NCI-H2107 (cell line): ENCODE measurements at regions not wholly inside any gene's neighbourhood (a gene's known extent, or its start where the extent isn't known, plus 50 kb on each side); places are given as distances from the start of the nearest gene placed in this dataset.

ENCODE experiments used
- DNase-seq: peaks from one replicate; lab custom pipeline; 2025; lab: John Stamatoyannopoulos, UW

GRCh38 chr14:32004300-32004699 lies 72.8 kb upstream of the ARHGAP5 start:
- DNase-seq: no peak

GRCh38 chr14:32005628-32006027 lies 71.5 kb upstream of the ARHGAP5 start:
- no peak for DNase-seq

GRCh38 chr14:32006263-32007110 lies 70.6 kb upstream of the ARHGAP5 start:
- DNase-seq: no peak

- DNase-seq: no peak
Observed at GRCh38 chr14:32007755-32008362, 69.2 kb upstream of the ARHGAP5 start.

- no peak for DNase-seq
Observed at GRCh38 chr14:32008602-32009193, 68.4 kb upstream of the ARHGAP5 start.

- DNase-seq: no peak
Observed at GRCh38 chr14:32009221-32009975, 67.7 kb upstream of the ARHGAP5 start.

GRCh38 chr14:32009976-32010581 lies 67.0 kb upstream of the ARHGAP5 start:
- no peak for DNase-seq

- no peak for DNase-seq
Observed at GRCh38 chr14:32010604-32011125, 66.4 kb upstream of the ARHGAP5 start.

- no peak for DNase-seq
Observed at GRCh38 chr14:32011225-32011624, 65.9 kb upstream of the ARHGAP5 start.

GRCh38 chr14:32012062-32012461 lies 65.0 kb upstream of the ARHGAP5 start:
- no peak for DNase-seq

- no peak for DNase-seq
Observed at GRCh38 chr14:32012571-32012970, 64.5 kb upstream of the ARHGAP5 start.

GRCh38 chr14:32013083-32013482 lies 64.0 kb upstream of the ARHGAP5 start:
- no peak for DNase-seq

GRCh38 chr14:32014057-32014456 lies 63.0 kb upstream of the ARHGAP5 start:
- no peak for DNase-seq

- no peak for DNase-seq
Observed at GRCh38 chr14:32014498-32014897, 62.6 kb upstream of the ARHGAP5 start.

GRCh38 chr14:32015166-32015565 lies 61.9 kb upstream of the ARHGAP5 start:
- no peak for DNase-seq

- DNase-seq: no peak
Observed at GRCh38 chr14:32017587-32017986, 59.5 kb upstream of the ARHGAP5 start.

- no peak for DNase-seq
Observed at GRCh38 chr14:32018391-32019092, 58.6 kb upstream of the ARHGAP5 start.

GRCh38 chr14:32019276-32019675 lies 57.8 kb upstream of the ARHGAP5 start:
- no peak for DNase-seq

GRCh38 chr14:32020882-32021281 lies 56.2 kb upstream of the ARHGAP5 start:
- no peak for DNase-seq

- no peak for DNase-seq
Observed at GRCh38 chr14:32021341-32021740, 55.8 kb upstream of the ARHGAP5 start.

GRCh38 chr14:32022525-32022924 lies 54.6 kb upstream of the ARHGAP5 start:
- no peak for DNase-seq
